Stimulated activated CD4-positive, alpha-beta T cell treated with anti-CD3 and anti-CD28 coated beads, Interleukin-12 subunit alpha, Interleukin-12 subunit beta, amount 100 ng/mL, for 48 hours (primary cell): ENCODE measurements at regions not wholly inside any gene's neighbourhood (a gene's known extent, or its start where the extent isn't known, plus 50 kb on each side); places are given as distances from the start of the nearest gene placed in this dataset.
A peak's percentile ranks its signal among the peaks of the same experiment; 100 is the strongest.
"Not testable (repeated sequence)": the region's sequence is repeated elsewhere in the genome, so short reads cannot be mapped to it uniquely, and the experiment has no call there.

Experiments
- DNase-seq, 3 donors: peaks; one replicate each; pipeline ENCODE4 v3.0.0-alpha.2; 2020; ENCODE audit warnings: low read depth in 2 of 3, low spot score in 1 of 3

- peak; percentile 5 to 25 (median 14) for DNase-seq
Observed at GRCh38 chr6:97669191-97670031, 386.4 kb upstream of the MMS22L start.

- no peak for DNase-seq
Observed at GRCh38 chr6:97674802-97675201, 391.8 kb upstream of the MMS22L start.

GRCh38 chr6:97677626-97678025 lies 394.6 kb upstream of the MMS22L start:
- DNase-seq = no peak

- DNase-seq = no peak
Observed at GRCh38 chr6:97687916-97688315, 404.9 kb upstream of the MMS22L start.

- DNase-seq = no peak
Observed at GRCh38 chr6:97689078-97689754, 406.2 kb upstream of the MMS22L start.

- no peak for DNase-seq
Observed at GRCh38 chr6:97697456-97697855, 414.4 kb upstream of the MMS22L start.

- DNase-seq = no peak
Observed at GRCh38 chr6:97701801-97702200, 418.8 kb upstream of the MMS22L start.

- DNase-seq = no peak
Observed at GRCh38 chr6:97702248-97702647, 419.2 kb upstream of the MMS22L start.

GRCh38 chr6:97703661-97704060 lies 420.6 kb upstream of the MMS22L start:
- no peak for DNase-seq

GRCh38 chr6:97705568-97705967 lies 422.6 kb upstream of the MMS22L start:
- DNase-seq = no peak

GRCh38 chr6:97712751-97713150 lies 429.7 kb upstream of the MMS22L start:
- DNase-seq = no peak

GRCh38 chr6:97714772-97715171 lies 431.8 kb upstream of the MMS22L start:
- DNase-seq = no peak

GRCh38 chr6:97717086-97717485 lies 434.1 kb upstream of the MMS22L start:
- DNase-seq = no peak

GRCh38 chr6:97726378-97726777 lies 443.4 kb upstream of the MMS22L start:
- DNase-seq = no peak

GRCh38 chr6:97732045-97732444 lies 449.0 kb upstream of the MMS22L start:
- DNase-seq = no peak

GRCh38 chr6:97757575-97757974 lies 474.6 kb upstream of the MMS22L start:
- no peak for DNase-seq

GRCh38 chr6:97765461-97765860 lies 482.4 kb upstream of the MMS22L start:
- DNase-seq = no peak

- DNase-seq = no peak
Observed at GRCh38 chr6:97771372-97771771, 488.4 kb upstream of the MMS22L start.

- no peak for DNase-seq
Observed at GRCh38 chr6:97775012-97775411, 492.0 kb upstream of the MMS22L start.

- DNase-seq = no peak
Observed at GRCh38 chr6:97778290-97779038, 495.4 kb upstream of the MMS22L start.

- DNase-seq = not testable (repeated sequence)
Observed at GRCh38 chr6:97779039-97779766, 496.2 kb upstream of the MMS22L start.
